Cardiac fibroblast (primary cell): ENCODE measurements at regions not wholly inside any gene's neighbourhood (a gene's known extent, or its start where the extent isn't known, plus 50 kb on each side); places are given as distances from the start of the nearest gene placed in this dataset.
A peak's percentile ranks its signal among the peaks of the same experiment; 100 is the strongest.

ENCODE experiments used
- DNase-seq, 2 donors: peaks; one replicate each; pipeline versions ENCODE4 v3.0.0 to v3.0.0-alpha.2; 2010; ENCODE audit warnings: low read depth in 2 of 2
- H3K4me3 ChIP-seq, 2 donors: replicated peaks in 1 of 2; 1 replicate in 1 of 2; 2 replicates in 1 of 2; pipeline ENCODE4 v1.5.1; 2011; ENCODE audit warnings: low read depth in 2 of 2, low read length in 2 of 2, mild to moderate bottlenecking in 2 of 2, moderate library complexity in 1 of 2
- TF ChIP-seq, protein P1 (sequence below): IDR thresholded peaks from one replicate; pipeline ENCODE4 v1.5.1; 2011; ENCODE audit warnings: low read depth, mild to moderate bottlenecking, low read length, inconsistent platforms

DNA sequence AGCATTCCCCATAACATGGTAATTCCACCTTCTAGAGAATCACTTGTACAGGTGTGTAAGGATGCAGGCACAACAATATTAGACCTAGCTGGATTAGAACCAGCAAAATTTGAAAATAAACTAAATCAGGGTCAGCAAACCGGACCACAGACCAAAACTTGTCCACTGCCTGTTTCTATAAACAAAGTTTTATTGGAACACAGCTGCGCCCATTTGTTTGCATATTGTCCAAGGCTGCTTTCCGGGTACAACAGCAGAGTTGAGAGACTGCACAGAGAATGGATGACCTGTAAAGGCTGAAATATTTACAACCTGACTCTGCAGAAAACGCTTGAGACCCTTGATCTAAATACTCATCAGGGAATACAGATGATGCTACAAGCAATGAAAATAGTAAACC lies 73.6 kb upstream of the SLC45A1 start:
- TF ChIP-seq, protein P1, sequence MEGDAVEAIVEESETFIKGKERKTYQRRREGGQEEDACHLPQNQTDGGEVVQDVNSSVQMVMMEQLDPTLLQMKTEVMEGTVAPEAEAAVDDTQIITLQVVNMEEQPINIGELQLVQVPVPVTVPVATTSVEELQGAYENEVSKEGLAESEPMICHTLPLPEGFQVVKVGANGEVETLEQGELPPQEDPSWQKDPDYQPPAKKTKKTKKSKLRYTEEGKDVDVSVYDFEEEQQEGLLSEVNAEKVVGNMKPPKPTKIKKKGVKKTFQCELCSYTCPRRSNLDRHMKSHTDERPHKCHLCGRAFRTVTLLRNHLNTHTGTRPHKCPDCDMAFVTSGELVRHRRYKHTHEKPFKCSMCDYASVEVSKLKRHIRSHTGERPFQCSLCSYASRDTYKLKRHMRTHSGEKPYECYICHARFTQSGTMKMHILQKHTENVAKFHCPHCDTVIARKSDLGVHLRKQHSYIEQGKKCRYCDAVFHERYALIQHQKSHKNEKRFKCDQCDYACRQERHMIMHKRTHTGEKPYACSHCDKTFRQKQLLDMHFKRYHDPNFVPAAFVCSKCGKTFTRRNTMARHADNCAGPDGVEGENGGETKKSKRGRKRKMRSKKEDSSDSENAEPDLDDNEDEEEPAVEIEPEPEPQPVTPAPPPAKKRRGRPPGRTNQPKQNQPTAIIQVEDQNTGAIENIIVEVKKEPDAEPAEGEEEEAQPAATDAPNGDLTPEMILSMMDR, result no peak
- H3K4me3 ChIP-seq, result no peak overlapping the region
- DNase-seq, result no peak

DNA sequence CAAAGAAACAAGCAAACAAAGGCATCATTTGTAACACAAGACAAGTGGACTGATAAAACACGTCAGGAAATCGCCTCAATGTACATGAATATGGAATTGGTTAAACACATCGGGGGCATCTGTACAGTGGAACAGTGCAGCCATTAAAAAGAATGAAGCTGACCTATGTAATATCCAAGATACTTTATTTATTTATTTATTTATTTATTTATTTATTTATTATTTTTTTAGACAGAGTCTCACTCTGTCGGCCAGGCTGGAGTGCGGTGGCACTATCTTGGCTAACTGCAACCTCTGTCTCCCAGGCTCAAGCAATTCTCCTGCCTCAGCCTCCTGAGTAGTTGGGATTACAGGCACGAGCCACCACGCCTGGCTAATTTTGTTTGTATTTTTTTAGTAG lies 75.4 kb upstream of the SLC45A1 start:
- H3K4me3 ChIP-seq, result no peak overlapping the region
- TF ChIP-seq, protein P1, result no peak
- DNase-seq, result no peak

DNA sequence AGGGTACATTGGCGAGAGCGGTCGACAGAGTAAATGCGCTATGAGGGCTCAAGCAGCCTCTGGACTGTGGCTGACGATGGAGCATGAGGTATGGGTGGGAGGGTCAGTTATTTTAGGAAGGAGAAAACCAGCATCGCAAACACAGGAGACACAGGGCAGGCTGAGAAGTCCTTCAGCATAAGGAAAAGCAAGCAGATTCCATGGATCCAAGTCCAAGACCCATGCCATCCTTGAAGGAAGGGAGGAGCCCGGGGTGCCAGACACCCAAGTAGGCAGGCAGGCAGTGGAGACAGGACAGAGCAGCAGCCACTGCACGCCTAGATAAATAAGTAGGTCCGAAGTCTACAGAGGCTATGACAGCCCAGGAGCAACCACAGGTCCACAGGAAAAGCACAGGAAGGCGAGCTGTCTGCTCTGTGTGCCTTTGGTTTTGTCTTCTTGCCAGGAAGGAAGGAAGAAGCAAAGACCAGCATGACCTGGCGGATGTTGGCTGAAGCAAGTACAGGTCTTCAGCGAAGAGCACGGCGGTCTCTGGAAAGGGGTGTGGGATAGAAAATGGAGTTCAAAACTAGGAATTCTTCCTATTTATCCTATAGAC lies 76.4 kb upstream of the SLC45A1 start:
- no peak for DNase-seq
- no peak overlapping the region for H3K4me3 ChIP-seq
- TF ChIP-seq, protein P1, result no peak

DNA sequence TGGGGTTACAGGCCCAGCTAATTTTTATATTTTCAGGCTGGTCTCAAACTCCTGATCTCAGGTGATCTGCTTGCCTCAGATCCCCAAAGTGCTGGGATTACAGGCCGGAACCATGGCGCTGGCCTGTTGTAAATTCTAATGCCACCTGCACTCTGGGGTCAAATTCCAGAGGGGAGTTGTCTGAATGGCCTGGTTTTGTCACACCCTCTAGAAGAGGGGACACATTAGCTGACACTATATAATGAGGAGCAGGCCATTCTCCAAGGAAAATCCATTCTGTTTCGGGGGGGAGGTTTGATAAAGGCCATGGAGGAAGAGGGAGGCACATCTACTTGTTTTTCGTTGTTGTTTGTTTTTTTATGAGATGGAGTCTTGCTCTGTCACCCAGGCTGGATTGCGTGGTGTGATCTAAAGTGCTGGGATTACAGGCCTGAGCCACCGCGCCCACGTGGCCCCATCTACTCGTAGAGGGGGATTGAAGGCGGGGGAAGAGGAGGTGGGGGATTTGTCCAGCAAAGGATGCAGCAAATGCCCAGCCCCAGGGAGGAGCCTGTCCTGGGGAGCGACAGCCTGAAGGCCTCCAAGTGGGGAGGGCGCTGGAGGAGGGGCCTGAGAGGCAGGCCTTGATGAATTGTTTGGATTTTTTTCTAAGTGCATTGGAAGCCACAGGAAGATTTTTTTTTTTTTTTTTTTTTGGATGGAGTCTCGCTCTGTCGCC lies 78.4 kb upstream of the SLC45A1 start:
- TF ChIP-seq, protein P1, result no peak
- DNase-seq, result peak in 1 of 2 donors; percentile 48
- H3K4me3 ChIP-seq, result no peak overlapping the region

DNA sequence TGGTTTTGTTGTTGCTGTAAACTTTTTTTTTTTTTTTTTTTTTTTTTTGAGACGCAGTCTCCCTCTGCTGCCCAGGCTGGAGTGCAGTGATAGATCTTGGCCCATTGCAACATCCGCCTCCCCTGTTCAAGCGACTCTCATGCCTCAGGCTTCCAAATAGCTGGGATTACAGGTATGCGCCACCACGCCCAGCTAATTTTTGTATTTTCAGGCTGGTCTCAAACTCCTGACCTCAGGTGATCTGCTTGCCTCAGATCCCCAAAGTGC lies 78.9 kb upstream of the SLC45A1 start:
- H3K4me3 ChIP-seq, result no peak overlapping the region
- TF ChIP-seq, protein P1, result peak; percentile 52
- peak; percentile 78 to 85 for DNase-seq

DNA sequence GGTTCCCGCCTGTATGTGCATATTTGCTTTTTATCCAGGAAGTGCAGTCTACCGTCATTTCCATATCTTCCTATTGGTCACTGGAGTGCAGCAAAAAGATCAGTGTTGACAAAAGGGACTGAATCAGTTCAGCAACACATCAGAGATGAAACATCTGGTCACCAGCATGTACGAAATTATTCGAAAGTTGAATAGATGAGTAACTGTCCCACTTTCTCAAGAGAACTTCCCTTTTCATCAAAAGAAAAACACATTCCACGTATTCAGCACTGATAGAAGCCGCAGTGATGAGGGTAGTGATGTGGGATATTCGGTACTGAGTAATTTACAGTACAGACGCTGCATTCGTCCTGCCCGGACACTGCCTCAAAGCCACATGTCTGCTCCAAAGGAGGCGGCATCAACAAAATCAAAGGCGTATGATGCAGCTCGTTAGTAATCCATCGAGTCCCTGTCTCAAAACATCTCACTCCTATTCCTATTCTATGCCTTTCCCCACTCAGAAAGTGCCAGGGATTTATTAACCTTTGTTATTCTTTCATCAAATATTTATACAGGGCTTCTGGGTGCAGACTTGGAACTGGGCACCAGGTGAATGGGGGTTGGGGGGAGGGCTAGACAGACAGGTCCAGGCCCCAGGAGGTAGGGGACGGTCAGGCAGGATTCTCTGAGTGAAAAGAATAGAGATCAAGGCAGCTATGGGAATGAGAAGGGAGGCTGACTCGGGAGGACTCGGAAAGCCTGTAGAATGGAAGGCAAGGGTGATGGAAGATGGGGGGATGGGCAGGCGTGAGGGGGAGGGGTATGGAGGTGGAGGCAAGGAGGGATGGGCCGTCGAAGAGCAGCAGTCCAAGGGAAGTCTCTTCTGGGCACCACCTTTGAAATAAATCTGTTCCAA lies 79.5 kb upstream of the SLC45A1 start:
- no peak overlapping the region for H3K4me3 ChIP-seq
- DNase-seq, result peak; percentile 83 to 99
- TF ChIP-seq, protein P1, result no peak
